NCI-H1694 (cell line): ENCODE measurements at regions not wholly inside any gene's neighbourhood (a gene's known extent, or its start where the extent isn't known, plus 50 kb on each side); places are given as distances from the start of the nearest gene placed in this dataset.
"Not testable (repeated sequence)": the region's sequence is repeated elsewhere in the genome, so short reads cannot be mapped to it uniquely, and the experiment has no call there.

ENCODE experiments used
- DNase-seq: peaks from one replicate; lab custom pipeline; 2025; lab: John Stamatoyannopoulos, UW

DNA sequence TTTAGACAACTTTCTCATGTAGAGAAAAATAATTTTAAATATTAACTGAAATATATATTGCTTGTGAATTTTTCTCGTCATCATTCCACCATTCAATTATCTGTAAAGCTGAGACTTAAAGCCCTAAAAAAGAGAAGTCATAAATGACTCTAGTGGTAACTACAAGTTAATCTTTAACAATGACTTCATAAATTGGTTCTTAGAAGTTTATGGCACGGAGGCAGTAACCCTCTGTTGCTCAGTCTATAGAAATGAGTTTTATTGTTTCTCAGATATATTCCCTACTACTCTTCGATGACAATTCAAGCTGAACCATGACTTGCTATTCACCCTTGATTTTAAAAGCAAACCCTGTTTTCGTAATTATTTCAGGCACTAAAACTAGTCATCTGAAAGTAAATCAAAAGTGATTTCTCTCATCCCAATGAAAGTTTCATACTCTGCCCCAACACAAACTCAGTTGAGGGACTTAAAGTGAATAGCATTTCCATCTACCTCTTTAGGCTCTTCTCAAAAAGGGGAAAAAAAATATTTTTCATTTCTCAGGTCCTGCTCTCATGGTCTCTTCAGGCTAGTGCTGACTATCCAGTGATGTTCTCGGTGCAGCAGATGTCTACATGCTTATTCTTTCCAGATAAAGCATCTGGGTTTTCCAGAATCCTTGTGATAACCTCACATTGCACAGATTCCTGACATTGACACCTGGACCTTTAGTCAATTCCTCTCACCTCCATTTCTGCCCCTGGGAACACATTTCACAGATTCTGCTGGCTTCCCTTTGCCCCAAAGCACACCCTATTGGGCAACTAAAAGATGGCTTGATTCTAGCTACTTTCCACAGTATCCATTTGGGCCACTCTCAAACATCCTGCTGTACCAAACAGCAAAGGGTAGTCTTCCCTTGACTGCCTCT, 207.8 kb upstream of the LRATD1 start:
- no peak for DNase-seq

DNA sequence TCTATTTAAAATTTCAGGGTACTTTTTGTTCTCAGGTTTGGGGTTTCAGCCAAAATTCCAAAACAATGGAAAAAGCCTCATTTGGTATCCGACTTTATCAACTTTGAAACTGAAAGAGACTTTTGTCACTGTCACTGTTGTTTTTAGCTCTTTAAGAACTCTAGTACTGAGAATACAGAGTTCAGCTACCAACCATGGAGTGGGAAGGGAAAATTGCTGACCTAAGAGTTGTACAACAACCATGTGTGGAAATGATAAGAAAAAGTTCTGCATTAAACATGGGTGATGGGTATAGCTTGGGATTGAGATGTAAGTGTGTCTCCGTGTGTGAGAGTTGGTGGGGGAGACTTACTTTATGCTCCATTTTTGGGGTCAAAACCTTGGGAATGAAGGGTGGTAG, 206.6 kb upstream of the LRATD1 start:
- no peak for DNase-seq

DNA sequence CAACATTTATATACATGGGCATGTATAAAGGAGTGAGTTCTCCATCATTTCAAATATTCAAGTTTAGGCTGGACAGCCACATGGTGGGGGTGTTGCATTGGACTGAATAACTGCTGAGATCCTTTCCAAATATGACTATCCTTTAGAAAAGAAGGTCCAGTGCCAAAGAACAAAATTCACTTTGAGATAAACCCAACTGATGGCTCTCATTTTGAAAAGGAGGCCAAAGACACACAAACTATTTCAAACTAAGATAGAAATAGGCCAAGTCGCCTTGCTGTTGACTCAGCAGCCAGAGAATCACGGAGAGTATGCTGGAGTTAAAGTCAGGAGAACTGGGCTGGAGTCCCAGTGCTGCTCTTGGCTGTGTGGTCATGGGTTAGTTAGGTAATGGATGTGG, 204.5 kb upstream of the LRATD1 start:
- DNase-seq: no peak

DNA sequence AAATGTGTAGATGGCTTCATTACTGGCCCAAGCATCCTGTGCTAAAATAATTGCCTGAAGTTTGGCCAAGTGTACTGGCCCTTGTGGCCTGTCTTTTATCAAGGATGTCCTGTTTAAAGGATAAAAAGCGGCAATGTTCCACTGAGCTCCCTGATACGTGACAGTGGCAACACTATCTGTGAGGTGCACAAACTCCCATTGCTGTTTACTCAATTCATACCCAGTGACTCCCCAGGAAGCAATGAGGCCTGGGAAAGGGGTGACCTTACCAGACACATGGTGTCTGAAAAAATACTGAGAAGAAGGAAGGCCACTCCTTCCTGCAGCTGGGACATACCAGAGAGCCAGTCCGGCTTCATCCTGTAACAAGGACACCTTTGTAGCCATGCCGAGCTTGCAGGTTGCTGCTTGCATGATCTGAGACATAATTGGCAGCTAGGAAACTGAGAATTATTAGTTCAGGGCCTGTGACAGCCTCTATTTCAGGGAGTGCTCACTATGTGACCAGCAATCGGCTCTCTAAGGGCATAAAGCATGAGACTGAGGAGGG, 198.5 kb upstream of the LRATD1 start:
- no peak for DNase-seq

DNA sequence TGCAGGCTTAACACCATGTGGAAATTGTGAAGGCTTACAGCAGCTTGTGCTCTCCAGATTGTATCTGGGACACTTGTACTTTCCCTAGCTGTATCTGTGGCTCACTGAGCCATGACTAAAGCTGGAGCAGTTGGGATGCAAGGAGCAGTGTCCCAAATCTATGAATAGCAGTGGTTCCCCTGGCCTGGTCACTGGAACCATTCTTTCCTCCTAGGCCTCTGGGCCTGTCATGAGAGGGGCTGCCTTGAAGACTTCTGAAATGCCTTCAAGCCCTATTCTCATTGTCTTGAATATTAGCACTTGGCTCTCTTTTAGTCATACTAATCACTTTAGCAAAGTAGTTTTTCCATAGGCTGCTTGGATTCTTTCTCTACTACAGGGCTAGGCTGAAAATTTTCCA, 186.8 kb upstream of the LRATD1 start:
- no peak for DNase-seq

DNA sequence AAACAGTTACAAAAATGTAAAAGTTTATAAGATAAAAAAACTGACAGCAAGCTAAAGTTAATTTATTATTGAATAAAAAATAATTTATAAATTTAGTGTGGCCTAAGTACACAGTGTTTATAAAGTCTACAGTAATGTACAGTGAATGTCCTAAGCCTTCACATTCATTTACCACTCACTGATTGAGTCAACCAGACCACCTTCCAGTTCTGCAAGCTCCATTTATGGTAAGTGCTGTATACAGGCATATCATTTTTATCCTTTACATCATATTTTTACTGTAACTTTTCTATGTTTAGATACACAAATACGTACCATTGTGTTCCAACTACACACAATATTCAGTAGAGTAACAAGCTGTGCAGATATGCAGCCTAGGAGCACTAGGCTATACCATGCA, 184.2 kb upstream of the LRATD1 start:
- DNase-seq: no peak

DNA sequence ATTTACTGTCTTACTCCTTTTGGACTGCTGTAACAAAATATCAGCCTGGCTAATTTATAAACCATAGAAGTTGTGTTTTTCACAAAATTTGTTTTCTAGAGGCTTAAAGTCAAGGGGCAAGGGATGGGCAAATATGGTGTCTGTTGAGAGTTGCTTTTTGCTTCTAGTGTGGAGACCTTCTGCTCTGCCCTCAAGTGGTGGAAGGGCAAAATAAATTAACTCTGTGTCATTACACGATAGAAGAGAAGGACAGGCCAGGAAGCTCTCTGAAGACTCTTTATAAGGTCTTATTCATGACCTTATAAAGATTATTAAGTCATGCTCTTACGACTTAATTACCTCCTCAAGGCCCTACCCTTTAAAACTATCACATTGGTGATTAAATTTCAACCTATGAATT, 181.2 kb upstream of the LRATD1 start:
- no peak for DNase-seq

DNA sequence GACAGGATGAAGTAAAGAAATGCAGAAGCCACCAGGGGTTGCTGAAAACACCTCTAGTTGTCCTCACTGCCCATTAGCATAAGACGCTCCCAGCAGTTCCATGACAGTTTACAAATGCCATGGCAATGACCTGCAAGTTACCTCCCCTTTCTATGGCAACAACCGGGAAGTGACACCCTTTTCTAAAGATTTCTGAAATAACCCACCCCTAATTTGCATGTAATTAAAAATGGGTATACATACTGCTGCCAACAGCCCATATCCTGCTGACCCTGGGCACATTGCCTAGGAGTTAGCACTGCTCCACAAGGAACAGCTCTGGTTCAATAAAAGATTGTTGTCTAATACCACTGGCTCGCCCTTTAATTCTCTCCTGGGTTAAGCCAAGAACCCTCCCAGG, 178.3 kb upstream of the LRATD1 start:
- no peak for DNase-seq

DNA sequence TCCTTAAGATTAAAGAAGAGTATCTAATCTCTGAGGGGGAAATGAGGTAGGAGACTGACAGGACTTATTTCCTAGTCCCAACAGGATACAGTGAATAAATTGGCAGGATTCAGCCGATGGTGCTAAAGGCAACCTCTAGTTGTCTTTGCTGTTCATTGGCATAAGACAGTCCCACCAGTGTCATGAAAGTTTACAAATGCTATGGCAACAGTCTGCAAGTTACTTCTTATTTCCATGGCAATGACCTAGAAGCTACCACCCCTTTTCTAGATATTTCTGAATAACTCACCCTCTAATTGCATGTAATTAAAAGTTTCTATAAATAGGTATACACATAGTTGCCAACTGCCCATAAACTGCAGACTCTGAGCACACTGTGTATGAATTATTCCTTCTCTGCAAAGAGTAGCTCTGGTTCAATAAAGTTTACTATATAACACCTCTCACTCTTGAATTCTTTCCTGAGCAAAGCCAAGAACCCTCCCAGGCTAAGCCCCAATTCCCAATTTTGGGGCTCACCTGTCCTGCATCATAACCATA, 172.7 kb upstream of the LRATD1 start:
- no peak for DNase-seq

DNA sequence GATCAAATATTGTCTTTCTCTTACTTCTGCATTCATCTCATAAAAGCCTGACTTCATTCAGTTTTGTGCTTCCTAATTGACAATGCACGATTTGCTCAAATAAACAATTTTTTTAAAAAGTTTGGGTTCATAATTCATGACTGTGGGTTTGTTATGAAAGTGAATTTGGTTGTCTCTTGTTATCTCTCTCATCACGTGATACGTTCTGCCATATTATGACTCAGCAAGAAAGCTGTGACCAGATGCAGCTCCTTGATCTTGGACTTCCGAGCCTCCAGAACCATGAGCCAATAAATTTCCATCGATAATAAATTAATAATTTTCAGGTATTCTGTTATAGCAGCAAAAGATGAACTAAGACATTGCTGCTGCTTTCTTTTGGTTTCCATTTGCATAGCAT, 156.5 kb upstream of the LRATD1 start:
- DNase-seq: no peak

DNA sequence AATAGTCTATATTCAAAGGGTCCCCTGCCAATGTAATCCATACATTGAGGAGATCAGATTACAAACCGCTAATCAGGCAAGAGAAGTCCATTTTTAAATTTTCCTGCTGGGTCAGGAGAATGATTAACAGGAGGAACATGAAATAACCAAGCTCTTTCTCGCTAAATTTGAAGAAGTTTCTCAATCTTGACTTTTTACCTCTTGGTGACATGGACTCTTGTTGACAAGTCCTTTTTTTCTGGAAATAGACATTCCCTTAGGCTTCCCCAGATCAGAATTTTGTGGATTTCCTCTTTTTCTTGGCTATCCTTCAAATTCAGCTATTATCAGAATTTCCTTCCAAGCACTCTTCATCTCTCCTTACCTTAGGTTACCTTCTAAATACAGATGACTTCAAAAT, 153.0 kb upstream of the LRATD1 start:
- no peak for DNase-seq

DNA sequence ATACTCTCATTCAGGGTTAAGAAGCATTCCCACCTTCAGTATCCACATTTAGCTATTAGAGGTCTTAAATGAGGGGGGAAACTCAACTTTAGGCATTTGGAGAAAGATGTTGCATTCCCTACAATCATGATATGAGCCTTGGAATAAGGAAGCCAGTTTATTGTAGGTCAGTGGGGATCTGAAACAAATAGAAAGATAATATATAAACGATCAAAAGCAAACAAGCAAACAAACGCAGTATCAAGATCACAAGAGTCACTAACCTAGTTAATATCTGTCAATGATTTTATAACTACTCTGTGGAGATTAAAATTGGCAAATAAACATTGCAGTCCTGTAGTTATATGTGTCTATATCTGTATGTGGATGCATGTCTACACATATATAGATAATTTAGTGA, 152.4 kb upstream of the LRATD1 start:
- DNase-seq: no peak

DNA sequence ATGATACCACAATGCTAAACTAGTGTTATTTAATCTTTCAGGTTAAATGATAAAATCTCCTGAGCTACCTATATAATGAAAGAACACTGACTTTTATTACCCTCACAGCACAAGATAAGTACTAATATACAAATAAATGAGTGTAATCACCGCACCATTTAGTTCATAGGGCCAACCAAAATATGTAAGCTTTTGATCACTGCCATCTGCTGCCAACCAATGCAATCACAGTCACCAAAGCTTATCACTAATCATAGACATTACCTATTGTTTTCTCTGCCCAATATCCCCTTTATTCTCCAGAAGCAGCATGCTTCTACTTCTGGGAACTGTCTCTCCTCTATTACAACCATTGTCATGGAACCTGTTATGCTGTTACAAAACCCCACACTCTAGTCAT, 151.6 kb upstream of the LRATD1 start:
- DNase-seq: no peak

DNA sequence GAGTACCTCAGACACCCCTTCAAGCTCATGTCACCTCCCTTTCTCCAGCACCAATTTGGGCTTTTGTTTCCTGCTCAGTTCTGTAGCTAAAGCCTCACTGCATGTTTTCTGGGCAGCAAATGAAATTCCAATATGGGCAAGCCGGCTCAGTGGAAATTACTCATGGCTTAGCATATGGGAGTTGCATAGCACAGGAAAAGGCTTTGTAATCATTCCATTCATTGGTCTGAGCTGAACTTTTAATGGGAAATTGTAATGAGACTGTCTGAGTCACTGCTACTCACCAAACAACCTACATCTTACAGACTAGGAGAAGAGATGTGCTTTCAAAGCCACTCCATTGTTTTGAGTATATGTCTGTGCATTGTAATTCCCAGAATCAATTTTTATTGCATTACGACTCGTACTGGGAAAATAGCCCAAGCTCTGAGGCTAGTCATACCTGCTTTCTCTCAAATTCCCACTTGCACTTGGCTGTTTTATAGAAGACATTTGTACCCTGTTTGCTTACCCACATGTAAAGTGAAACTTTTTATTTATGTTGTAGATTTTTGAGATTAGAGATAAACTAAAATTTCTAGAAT, 139.5 kb upstream of the LRATD1 start:
- no peak for DNase-seq

DNA sequence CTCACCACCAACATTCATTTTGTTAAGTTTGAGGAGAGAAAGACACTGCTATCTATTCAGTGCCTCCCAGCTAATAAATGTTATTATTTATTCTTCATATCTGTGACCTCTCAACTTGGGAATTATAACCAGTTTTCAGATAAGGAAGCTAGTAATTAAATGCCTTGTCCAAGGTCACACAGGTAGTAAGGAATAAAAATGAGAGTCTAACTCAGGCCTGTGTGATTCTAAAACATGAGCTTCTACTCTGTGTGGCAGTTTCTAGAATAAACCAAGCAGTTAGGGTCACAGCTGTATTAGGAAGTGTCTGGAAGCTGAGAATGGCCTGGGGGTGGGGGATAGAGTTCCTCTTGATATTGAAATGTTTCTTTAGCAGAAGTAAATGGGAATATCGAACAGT, 137.8 kb upstream of the LRATD1 start:
- no peak for DNase-seq

DNA sequence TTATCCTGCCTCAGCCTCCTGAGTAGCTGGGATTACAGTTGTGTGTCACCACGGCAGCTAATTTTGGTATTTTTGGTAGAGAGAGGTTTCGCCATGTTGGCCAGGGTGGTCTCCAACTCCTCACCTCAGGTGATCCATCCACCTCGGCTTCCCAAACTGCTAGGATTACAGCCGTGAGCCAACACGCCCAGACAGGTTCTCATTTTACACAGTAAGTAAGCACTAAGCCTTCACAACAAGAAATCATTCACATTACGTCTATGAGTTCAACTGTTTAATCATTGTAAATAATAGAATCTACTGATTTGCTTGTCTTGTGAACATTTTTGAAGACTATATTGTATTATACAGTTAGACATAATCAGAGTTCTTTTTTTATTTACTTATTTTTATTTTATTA, 131.5 kb upstream of the LRATD1 start:
- DNase-seq: no peak

DNA sequence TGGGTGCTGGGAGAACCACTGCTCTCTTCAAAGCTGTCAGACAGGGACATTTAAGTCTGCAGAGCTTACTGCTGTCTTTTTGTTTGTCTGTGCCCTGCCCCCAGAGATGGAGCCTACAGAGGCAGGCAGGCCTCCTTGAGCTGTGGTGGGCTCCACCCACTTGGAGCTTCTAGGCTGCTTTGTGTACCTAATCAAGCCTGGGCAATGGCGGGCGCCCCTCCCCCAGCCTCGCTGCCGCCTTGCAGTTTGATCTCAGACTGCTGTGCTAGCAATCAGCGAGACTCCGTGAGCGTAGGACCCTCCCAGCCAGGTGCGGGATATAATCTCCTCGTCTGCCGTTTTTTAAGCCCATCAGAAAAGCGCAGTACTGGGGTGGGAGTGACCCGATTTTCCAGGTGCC, 125.6 kb upstream of the LRATD1 start:
- not testable (repeated sequence) for DNase-seq

DNA sequence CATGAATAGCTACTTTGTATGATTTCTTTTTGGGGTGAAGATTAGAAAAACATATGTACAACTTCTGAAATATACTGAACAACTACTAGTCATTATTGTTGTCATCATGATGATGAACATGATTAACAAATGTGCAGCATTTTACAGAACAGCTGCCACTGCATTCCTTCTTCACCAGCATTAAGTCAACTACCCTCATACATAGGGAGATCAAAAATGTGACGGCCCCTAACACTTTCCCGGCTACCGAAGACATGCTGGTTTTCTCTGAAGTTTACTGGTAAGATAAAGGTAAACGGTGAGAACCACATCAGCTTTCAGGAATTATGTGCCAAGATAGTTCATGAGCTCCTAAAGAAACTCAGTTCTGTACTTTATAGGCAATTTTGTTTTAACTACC, 121.0 kb upstream of the LRATD1 start:
- DNase-seq: no peak

DNA sequence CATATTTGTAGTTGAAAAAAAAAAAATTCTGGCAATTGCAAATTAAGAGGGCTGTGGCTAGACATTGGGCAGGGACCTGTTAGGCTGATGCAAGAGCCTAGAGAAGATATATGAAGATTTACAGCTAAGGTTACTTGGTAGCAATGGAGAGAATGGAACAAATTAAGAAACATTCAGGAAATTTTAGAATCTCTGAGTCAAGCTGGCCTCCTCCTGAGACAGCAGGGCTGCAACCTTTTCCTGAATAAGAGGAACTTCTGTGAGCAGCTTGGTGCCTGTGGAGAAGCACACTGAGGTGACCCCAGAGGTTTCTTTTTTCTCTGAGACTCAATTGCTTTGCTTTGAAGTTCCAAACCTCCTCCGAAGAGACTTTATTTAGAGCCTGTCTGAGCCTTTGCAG, 118.6 kb upstream of the LRATD1 start:
- no peak for DNase-seq

DNA sequence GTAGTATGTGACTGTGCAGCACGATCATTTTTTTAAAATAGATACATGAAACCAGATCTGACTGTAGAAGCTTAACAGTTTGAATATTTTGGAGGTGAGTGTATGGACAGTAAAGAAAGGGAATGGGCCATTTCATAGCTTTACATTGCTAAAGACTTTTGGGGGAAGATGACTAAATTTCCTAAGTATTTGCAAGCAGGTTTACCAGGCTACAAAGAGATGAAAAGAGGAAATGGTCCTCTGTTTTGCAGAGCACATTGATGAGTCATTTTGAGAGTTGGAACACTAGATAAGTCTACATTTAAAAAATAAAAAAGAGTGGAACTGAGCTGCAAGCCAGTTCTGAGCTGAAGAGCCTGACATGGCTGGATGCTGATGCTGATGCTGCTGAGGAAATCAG, 115.7 kb upstream of the LRATD1 start:
- no peak for DNase-seq

DNA sequence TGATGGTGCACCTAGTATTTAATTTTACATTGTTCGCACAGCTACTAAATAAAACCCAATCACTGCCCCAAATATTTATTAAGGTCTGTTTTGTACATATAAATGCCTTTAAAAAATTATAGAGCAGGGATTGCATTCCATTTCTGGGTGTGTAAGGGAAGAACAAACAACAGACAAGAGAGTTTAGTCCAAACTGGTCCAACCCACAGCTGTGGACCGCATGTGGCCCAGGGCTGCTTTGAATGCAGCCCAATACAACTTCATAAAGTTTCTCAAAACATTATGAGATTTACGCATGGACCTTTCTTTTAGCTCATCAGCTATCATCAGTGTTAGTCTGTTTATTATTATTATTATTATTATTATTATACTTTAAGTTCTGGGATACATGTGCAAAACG, 114.8 kb upstream of the LRATD1 start:
- no peak for DNase-seq

DNA sequence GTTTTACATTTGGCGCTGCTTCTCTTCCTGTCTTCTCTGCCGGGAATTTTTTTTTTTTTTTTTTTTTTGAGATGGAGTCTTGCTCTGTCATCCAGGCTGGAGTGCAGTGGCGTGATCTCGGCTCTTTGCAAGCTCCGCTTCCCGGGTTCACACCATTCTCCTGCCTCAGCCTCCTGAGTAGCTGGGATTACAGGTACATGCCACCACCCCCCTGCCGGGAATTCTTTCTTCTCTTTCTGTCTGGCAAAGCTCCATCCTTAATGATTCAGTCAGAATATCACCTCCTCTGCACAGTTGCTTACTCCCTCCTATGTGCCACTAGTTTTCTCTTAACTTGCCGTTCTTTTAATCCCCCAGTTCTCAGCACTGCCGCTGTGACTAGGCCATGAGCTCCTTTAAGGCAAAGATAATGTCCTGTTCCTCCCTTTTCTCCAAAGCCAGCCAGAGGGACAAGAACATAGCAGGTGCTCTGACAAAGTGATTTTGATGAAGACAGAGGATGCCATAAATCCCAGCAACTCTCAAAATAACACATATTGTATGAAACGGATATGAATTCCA, 112.1 kb upstream of the LRATD1 start:
- DNase-seq: no peak
